ENCODE measurements at regions not wholly inside any gene's neighbourhood (a gene's known extent, or its start where the extent isn't known, plus 50 kb on each side); places are given as distances from the start of the nearest gene placed in this dataset.

GRCh38 chr3:82410366-82410765, 648.9 kb upstream of the GBE1 start:
- TF ChIP-seq CTCF (IDR thresholded peaks at IDR 0.05; ENCODE audit: insufficient read depth, low read depth, low read length, missing control alignments): peak; percentile 48
- DNase-seq (ENCODE audit: low read depth): peak; percentile 27
- H3K4me3 ChIP-seq (ENCODE audit: low read length): no peak overlapping the region

- H3K4me3 ChIP-seq (ENCODE audit: low read length): no peak overlapping the region
- no peak for TF ChIP-seq CTCF (IDR thresholded peaks at IDR 0.05; ENCODE audit: insufficient read depth, low read depth, low read length, missing control alignments)
- DNase-seq (ENCODE audit: low read depth): no peak
Measured at GRCh38 chr3:82409842-82410241, 648.4 kb upstream of the GBE1 start.

- TF ChIP-seq CTCF (IDR thresholded peaks at IDR 0.05; ENCODE audit: insufficient read depth, low read depth, low read length, missing control alignments): no peak
- DNase-seq (ENCODE audit: low read depth): peak; percentile 40
- no peak overlapping the region for H3K4me3 ChIP-seq (ENCODE audit: low read length)
Measured at GRCh38 chr3:82392203-82392775, 630.8 kb upstream of the GBE1 start.

GRCh38 chr3:82390868-82391267, 629.4 kb upstream of the GBE1 start:
- TF ChIP-seq CTCF (IDR thresholded peaks at IDR 0.05; ENCODE audit: insufficient read depth, low read depth, low read length, missing control alignments): no peak
- no peak overlapping the region for H3K4me3 ChIP-seq (ENCODE audit: low read length)
- DNase-seq (ENCODE audit: low read depth): no peak

GRCh38 chr3:82386647-82387046, 625.2 kb upstream of the GBE1 start:
- no peak overlapping the region for H3K4me3 ChIP-seq (ENCODE audit: low read length)
- TF ChIP-seq CTCF (IDR thresholded peaks at IDR 0.05; ENCODE audit: insufficient read depth, low read depth, low read length, missing control alignments): no peak
- DNase-seq (ENCODE audit: low read depth): peak; percentile 1

GRCh38 chr3:82384181-82384580, 622.7 kb upstream of the GBE1 start:
- no peak for TF ChIP-seq CTCF (IDR thresholded peaks at IDR 0.05; ENCODE audit: insufficient read depth, low read depth, low read length, missing control alignments)
- no peak overlapping the region for H3K4me3 ChIP-seq (ENCODE audit: low read length)
- DNase-seq (ENCODE audit: low read depth): no peak

- DNase-seq (ENCODE audit: low read depth): no peak
- TF ChIP-seq CTCF (IDR thresholded peaks at IDR 0.05; ENCODE audit: insufficient read depth, low read depth, low read length, missing control alignments): no peak
- H3K4me3 ChIP-seq (ENCODE audit: low read length): no peak overlapping the region
Measured at GRCh38 chr3:82382831-82383230, 621.4 kb upstream of the GBE1 start.

All from epithelial cell of esophagus (primary cell).